Activated CD8-positive, alpha-beta T cell treated with anti-CD3 and anti-CD28 coated beads, Interleukin-2, amount 10 ng/mL, durations not matched to agents 7 days and 5 days (primary cell): ENCODE measurements at regions not wholly inside any gene's neighbourhood (a gene's known extent, or its start where the extent isn't known, plus 50 kb on each side); places are given as distances from the start of the nearest gene placed in this dataset.
"Not testable (repeated sequence)": the region's sequence is repeated elsewhere in the genome, so short reads cannot be mapped to it uniquely, and the experiment has no call there.

Experiments
- ATAC-seq: fragments of 150-1000 bp; cut with Tn5 transposase; one replicate; pipeline ENCODE4 v1.10.0; 2021; ENCODE audit warnings: moderate library complexity
- CTCF ChIA-PET: fragments of 350-600 bp; sonication (Branson Sonifier 250); formaldehyde crosslinking; loops from one replicate; lab custom pipeline; 2021; ENCODE audit warnings: antibody characterized with exemption; lab: Charles Lee
- POLR2A ChIA-PET: fragments of 350-600 bp; sonication (Branson Sonifier 250); formaldehyde crosslinking; loops from one replicate; lab custom pipeline; 2021; ENCODE audit warnings: antibody characterized with exemption; lab: Charles Lee
- DNase-seq: peaks from one replicate; pipeline ENCODE4 v3.0.0-alpha.2; 2020
- H3K27ac Mint-ChIP-seq: one replicate; pipeline ENCODE4 v1.8.0; 2021; ENCODE audit warnings: mild to moderate bottlenecking, mixed read lengths
- H3K27me3 Mint-ChIP-seq: one replicate; pipeline ENCODE4 v1.8.0; 2021; ENCODE audit warnings: low read depth, mixed read lengths
- H3K36me3 Mint-ChIP-seq: one replicate; pipeline ENCODE4 v1.8.0; 2021; ENCODE audit warnings: low read depth, mixed read lengths
- H3K4me1 Mint-ChIP-seq: one replicate; pipeline ENCODE4 v1.8.0; 2021; ENCODE audit warnings: low read depth, mixed read lengths
- H3K4me3 Mint-ChIP-seq: one replicate; pipeline ENCODE4 v1.8.0; 2021; ENCODE audit warnings: mild to moderate bottlenecking, mixed read lengths
- H3K9me3 Mint-ChIP-seq: one replicate; pipeline ENCODE4 v1.8.0; 2022; ENCODE audit warnings: mixed read lengths; ENCODE audit not compliant: insufficient read depth

DNA sequence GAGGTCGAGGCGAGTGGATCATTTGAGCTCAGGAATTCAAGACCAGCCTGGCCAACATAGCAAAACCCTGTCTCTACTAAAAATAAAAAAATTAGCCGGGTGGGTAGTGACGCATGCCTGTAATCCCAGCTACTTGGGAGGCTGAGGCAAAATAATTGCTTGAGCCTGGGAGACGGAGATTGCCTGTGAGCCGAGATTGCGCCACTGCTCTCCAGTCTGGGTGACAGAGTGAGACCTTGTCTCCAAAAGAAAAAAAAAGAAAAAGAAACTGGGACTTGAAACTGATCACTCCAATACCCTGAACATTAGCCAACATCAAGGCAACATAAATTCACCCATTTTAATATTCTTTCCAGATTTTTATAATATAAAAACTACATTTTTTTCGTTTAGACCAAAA, 874.6 kb upstream of the MBL2 start:
- H3K4me3 Mint-ChIP-seq, H3K27me3 Mint-ChIP-seq, H3K27ac Mint-ChIP-seq, H3K4me1 Mint-ChIP-seq, ATAC-seq, DNase-seq, POLR2A ChIA-PET, CTCF ChIA-PET, H3K9me3 Mint-ChIP-seq, H3K36me3 Mint-ChIP-seq: not testable (repeated sequence)

DNA sequence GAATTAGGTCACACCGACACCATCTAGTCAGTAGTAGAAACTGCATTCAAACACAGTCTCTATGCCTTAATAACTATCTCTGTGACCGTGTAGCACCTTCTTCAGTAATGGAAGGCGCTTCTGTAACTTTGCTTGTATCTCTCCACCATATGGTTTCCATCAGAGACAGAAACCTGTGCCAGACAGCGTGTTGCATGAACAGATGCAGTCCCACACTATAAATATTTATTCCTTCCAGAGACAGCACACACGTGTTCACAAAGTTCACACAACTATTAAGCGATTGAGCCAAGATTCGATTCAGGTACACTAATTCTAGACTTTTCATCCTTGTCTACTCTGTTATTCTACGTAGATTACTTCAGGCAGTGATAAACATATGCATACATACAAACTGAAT, 873.9 kb upstream of the MBL2 start:
- no peak for DNase-seq
- Mint-ChIP-seq H3K27me3 (no peaks in the 10 kb centered on the region), H3K36me3 (no peaks in the 10 kb centered on the region), H3K4me1 (no peaks in the 10 kb centered on the region), H3K9me3 (peaks cover 4% of the 10 kb centered on the region), H3K4me3 (no peak overlapping the region), H3K27ac (no peak overlapping the region)
- POLR2A ChIA-PET = no interaction called here
- CTCF ChIA-PET = no interaction called here
- ATAC-seq = no peak

DNA sequence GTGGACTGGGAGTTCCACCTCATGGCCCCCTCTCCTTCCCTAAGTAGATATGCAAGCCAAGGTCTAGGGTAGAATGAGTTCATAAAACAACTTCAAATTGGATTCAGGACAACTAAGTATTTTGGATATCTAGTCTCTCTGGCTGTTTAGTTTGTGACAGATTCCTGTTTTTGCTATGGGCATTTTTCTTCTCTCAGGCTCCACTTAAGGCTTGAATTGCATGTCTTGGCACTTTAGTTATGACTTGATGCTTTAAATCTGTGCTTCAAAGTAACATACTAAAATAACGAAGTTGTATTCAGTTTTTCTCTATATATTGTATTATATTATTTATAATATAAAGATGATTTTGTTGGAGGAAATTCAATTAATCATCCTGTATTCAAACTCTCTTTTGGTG, 873.4 kb upstream of the MBL2 start:
- POLR2A ChIA-PET = no interaction called here
- no peak overlapping the region for H3K27ac Mint-ChIP-seq

DNA sequence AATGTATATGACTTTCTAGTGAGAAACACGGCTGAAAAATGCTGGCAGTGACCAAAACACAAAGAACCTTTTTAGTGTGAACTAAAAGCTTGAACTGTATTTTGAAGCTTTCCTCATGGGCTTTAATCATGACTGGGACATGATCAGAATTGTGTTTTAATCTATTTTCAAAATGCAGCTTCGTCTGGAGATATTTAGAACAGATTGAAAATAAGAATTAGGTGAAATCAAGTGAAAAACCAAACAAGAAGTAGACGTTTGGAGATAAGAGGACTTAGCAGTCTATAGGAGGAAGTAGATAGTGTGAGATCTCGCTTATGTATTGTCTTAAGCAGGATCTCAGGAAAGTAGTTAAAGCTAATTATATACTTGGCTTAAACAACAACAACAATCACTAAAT, 865.4 kb upstream of the MBL2 start:
- Mint-ChIP-seq H3K27me3 (no peaks in the 10 kb centered on the region), H3K9me3 (no peaks in the 10 kb centered on the region), H3K4me1 (no peaks in the 10 kb centered on the region), H3K36me3 (no peaks in the 10 kb centered on the region), H3K27ac (no peak overlapping the region), H3K4me3 (no peak overlapping the region)
- ATAC-seq (no peak), DNase-seq (no peak)
- ChIA-PET POLR2A (no interaction called here), CTCF (no interaction called here)

More for the DNA sequence above, 873.4 kb upstream of the MBL2 start:
- CTCF ChIA-PET = no interaction called here
- no peak for ATAC-seq
- Mint-ChIP-seq H3K36me3 (no peaks in the 10 kb centered on the region), H3K4me3 (no peak overlapping the region), H3K4me1 (no peaks in the 10 kb centered on the region), H3K9me3 (peaks cover 4% of the 10 kb centered on the region), H3K27me3 (no peaks in the 10 kb centered on the region)
- DNase-seq = no peak

DNA sequence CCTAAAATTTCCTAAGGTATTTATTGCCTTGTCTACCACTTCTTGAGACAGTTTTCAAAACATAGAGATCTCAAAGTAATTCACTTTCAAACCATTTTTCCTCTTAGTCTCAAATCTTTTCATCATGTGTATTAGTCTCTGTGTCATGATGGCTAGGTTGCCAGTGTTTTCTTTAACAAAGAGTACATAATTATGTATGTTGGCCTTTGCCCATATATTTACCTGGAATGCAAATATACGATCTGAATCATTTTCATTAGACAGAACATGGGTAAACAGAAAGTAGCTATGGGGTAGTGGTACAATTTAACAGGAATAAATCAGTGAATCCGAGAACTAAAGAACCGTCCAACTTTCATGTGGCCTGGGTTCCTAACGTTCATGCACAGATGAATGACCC, 852.1 kb upstream of the MBL2 start:
- DNase-seq (no peak), ATAC-seq (no peak)
- H3K9me3 Mint-ChIP-seq = peaks cover 3% of the 10 kb centered on the region
- ChIA-PET CTCF (no interaction called here), POLR2A (no interaction called here)
- H3K4me1 Mint-ChIP-seq = no peaks in the 10 kb centered on the region
- no peaks in the 10 kb centered on the region for H3K27me3 Mint-ChIP-seq
- no peak overlapping the region for H3K27ac Mint-ChIP-seq
- no peak overlapping the region for H3K4me3 Mint-ChIP-seq
- H3K36me3 Mint-ChIP-seq = no peaks in the 10 kb centered on the region

DNA sequence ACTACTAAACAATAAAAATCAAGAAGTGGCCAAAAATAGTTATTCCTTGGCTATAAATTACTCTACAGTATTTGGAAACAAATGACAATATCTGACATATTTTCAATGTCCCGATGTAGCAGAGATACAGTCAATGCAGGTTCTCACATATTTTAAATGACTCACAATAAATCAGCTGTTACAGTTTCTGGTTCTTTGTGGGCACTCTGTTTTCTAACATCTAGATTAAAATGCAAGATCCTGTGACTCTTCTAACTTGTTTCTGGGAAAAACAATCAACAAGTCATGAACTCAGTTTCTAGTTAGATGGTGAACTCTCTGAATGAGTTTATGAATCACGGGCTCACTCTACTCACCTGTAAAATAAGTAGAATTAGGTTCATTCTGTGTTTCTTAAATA, 849.6 kb upstream of the MBL2 start:
- Mint-ChIP-seq H3K4me1 (no peaks in the 10 kb centered on the region), H3K9me3 (peaks cover 3% of the 10 kb centered on the region), H3K27me3 (no peaks in the 10 kb centered on the region), H3K27ac (no peak overlapping the region), H3K4me3 (no peak overlapping the region), H3K36me3 (no peaks in the 10 kb centered on the region)
- DNase-seq (no peak), ATAC-seq (no peak)
- ChIA-PET POLR2A (no interaction called here), CTCF (no interaction called here)

DNA sequence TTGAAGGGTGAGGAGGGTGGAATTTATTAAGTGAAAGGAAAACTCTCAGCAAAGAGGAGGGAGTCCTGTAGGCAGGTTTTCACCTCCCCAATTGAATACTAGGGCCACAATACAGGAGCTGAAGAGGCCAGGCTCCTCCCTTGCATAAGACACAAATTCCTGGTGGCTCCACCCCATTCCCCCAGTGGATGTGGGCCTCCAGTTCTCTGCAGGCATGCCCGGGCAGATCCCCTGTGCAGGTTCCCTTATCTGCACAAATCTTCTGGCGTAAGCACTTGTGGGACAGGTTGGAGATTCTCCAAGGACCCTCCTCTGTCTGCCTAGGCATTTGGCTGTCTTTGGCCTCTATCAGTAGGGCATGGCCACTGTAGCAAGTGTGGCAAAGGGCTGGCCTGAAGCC, 847.1 kb upstream of the MBL2 start:
- POLR2A ChIA-PET = no interaction called here
- Mint-ChIP-seq H3K4me1 (no peaks in the 10 kb centered on the region), H3K9me3 (peaks cover 3% of the 10 kb centered on the region), H3K27ac (no peak overlapping the region), H3K36me3 (no peaks in the 10 kb centered on the region), H3K27me3 (no peaks in the 10 kb centered on the region), H3K4me3 (no peak overlapping the region)
- DNase-seq (no peak), ATAC-seq (no peak)
- CTCF ChIA-PET = no interaction called here

DNA sequence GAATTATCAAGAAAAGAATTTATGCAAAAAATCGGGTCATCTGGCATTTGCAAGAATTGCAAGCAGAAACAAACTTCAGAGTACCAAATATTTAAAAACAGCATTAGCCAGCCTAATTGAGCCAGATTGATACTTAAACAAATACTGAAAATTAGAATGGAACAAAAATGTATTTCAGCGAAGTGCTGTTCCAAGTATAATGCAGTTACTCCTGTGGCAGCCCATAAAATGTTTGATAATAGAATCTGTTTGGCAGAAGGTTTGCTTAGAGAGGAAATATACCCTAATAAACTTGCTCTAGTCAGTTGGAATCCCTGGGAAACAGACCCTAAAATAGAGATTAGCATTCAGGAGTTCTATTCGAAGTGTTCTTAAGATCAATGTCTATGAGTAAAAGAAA, 835.1 kb upstream of the MBL2 start:
- Mint-ChIP-seq H3K27me3 (no peaks in the 10 kb centered on the region), H3K27ac (no peak overlapping the region), H3K4me1 (no peaks in the 10 kb centered on the region), H3K4me3 (no peak overlapping the region), H3K9me3 (peaks cover 8% of the 10 kb centered on the region), H3K36me3 (no peaks in the 10 kb centered on the region)
- DNase-seq (no peak), ATAC-seq (no peak)
- ChIA-PET POLR2A (no interaction called here), CTCF (no interaction called here)

DNA sequence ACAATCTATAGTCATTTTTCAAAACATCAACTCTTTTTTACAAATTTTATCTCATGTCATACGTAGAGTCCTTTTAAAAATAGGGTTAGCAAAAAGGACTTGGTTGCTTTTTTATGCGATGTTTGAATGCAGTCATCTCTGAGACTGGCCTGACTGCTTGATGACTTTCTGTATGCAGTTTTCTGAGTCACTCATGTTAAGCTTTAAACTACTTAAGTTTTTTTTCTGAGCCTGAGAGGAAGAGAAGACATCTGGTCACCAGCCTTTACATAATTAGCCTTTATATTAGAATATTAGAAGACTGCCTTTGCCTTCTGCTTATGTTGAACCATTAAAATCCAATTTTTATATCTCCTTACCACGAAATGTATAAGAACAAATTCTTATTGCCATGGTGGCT, 834.4 kb upstream of the MBL2 start:
- Mint-ChIP-seq H3K27me3 (no peaks in the 10 kb centered on the region), H3K27ac (no peak overlapping the region), H3K4me3 (no peak overlapping the region), H3K4me1 (no peaks in the 10 kb centered on the region), H3K9me3 (peaks cover 8% of the 10 kb centered on the region), H3K36me3 (no peaks in the 10 kb centered on the region)
- ChIA-PET POLR2A (no interaction called here), CTCF (no interaction called here)
- ATAC-seq (no peak), DNase-seq (no peak)

DNA sequence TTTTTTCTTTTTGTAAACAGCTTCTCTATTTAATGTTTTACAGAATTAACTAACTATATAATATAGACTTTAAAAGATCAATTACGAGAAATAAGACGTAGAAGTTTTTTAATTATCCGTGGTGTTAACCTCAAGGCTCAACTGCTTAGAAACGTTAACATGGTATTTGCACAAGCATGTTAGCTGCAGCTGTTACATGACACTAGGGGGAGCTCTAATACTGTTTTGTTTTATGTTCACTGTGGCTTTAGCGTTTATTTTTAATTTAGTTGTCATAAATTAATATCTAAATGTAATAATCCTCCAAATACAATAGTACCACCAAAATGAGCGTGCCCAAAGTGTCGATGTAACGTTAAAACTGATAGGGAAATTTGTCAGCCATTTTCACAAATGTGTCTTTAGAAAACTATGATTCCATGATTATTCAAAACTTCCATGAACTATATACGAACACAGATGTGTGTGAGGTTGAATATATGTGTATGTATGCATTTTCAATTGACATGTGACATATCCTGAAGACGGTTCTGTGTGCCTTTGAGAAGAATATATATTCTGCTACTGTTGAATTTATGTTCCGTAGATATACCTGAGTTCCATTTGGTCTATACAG, 828.8 kb upstream of the MBL2 start:
- ChIA-PET POLR2A (no interaction called here), CTCF (no interaction called here)

DNA sequence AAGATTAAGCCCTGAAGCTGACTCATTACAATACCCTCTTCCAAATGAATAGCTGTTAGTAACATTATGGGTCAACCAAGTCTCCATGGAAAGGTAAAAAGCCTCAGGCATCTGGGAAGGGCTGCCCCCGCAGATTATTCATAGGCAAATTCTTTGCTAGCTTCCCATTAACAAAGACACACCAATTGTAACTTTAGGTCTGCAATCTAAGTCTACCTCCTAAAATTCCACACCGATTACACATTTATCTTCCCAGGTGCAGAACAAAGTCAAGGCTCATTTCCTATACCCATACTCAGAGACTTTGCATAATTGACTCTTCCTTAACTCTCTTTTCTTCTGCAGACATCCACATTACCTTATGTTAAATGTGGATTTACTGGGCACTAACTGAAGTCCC, 826.3 kb upstream of the MBL2 start:
- Mint-ChIP-seq H3K4me1 (no peaks in the 10 kb centered on the region), H3K36me3 (no peaks in the 10 kb centered on the region), H3K4me3 (no peak overlapping the region), H3K9me3 (no peaks in the 10 kb centered on the region), H3K27me3 (no peaks in the 10 kb centered on the region), H3K27ac (no peak overlapping the region)
- ChIA-PET POLR2A (no interaction called here), CTCF (no interaction called here)
- no peak for ATAC-seq
- no peak for DNase-seq

More for the DNA sequence above, 828.8 kb upstream of the MBL2 start:
- no peaks in the 10 kb centered on the region for H3K27me3 Mint-ChIP-seq
- H3K36me3 Mint-ChIP-seq = no peaks in the 10 kb centered on the region
- H3K9me3 Mint-ChIP-seq = no peaks in the 10 kb centered on the region
- ATAC-seq = no peak
- H3K27ac Mint-ChIP-seq = no peak overlapping the region
- no peaks in the 10 kb centered on the region for H3K4me1 Mint-ChIP-seq
- no peak overlapping the region for H3K4me3 Mint-ChIP-seq
- no peak for DNase-seq

DNA sequence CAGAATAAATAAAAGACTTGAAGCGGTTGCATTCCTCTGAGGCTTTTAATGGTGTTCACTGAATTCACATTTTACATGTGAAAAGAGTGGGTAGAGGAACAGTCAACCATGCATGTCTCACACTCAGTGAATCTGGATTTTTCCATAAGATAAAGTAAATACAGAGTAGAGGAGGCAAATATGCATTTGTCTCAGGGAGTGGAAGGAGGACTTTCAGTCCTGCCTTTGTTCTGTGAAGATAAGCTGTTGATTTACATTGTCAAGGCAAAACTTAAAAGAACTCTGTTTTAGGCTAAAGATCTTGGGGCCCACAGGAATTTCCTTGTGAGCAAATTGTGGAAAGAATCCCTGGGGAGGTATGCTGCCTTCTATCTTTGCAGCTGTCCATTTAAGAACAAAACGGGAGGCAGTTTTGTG, 825.3 kb upstream of the MBL2 start:
- H3K9me3 Mint-ChIP-seq = peaks cover 3% of the 10 kb centered on the region

DNA sequence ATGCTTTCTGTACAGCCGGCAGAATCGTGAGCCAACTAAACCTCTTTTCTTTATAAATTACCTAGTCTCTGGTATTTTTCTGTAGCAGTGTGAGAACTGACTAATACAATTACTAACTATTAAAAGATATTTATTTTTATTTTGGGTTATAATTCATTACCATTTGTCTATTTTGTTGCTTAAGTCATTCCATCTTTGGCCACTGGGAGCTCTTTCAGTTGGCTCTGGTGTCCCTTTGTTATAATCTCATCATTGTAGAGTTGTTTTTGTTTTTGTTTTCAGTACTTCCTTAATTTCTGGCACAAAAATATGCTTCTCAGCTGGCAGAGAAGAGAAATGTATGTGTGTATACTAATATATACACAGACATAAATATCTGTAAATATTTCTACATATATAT, 807.9 kb upstream of the MBL2 start:
- DNase-seq (no peak), ATAC-seq (no peak)
- Mint-ChIP-seq H3K9me3 (peaks cover 28% of the 10 kb centered on the region), H3K27ac (no peak overlapping the region), H3K4me1 (no peaks in the 10 kb centered on the region), H3K36me3 (no peaks in the 10 kb centered on the region), H3K27me3 (no peaks in the 10 kb centered on the region), H3K4me3 (no peak overlapping the region)
- CTCF ChIA-PET = no interaction called here
- POLR2A ChIA-PET = no interaction called here

More for the DNA sequence above, 825.3 kb upstream of the MBL2 start:
- ChIA-PET POLR2A (no interaction called here), CTCF (no interaction called here)
- no peak for DNase-seq
- no peaks in the 10 kb centered on the region for H3K27me3 Mint-ChIP-seq
- H3K4me3 Mint-ChIP-seq = no peak overlapping the region
- H3K27ac Mint-ChIP-seq = no peak overlapping the region
- no peaks in the 10 kb centered on the region for H3K36me3 Mint-ChIP-seq
- no peaks in the 10 kb centered on the region for H3K4me1 Mint-ChIP-seq
- no peak for ATAC-seq
